Neural progenitor cell (in vitro differentiated cells): ENCODE measurements at regions not wholly inside any gene's neighbourhood (a gene's known extent, or its start where the extent isn't known, plus 50 kb on each side); places are given as distances from the start of the nearest gene placed in this dataset.

Experiments used
- DNase-seq: peaks from one replicate; pipeline ENCODE4 v3.0.0-alpha.2; 2016; ENCODE audit warnings: low spot score
- H2AFZ ChIP-seq: fragments of 200-600 bp; sonication (generic); replicated peaks from 2 replicates; pipeline ENCODE4 v1.6.1; 2016; ENCODE audit warnings: antibody characterized with exemption
- H3F3A ChIP-seq: fragments of 200-600 bp; sonication (generic); 2 replicates; pipeline ENCODE4 v1.6.1; 2016; ENCODE audit warnings: antibody characterized with exemption, low read depth
- H3K27ac ChIP-seq: fragments of 200-600 bp; sonication (generic); 2 replicates; pipeline ENCODE4 v1.5.1; 2016; ENCODE audit warnings: mild to moderate bottlenecking
- H3K27me3 ChIP-seq: fragments of 200-600 bp; sonication (generic); 2 replicates; pipeline ENCODE4 v1.6.1; 2016; ENCODE audit warnings: mild to moderate bottlenecking, moderate library complexity
- H3K36me3 ChIP-seq: fragments of 200-600 bp; sonication (generic); 2 replicates; pipeline ENCODE4 v1.5.1; 2016
- H3K4me1 ChIP-seq: fragments of 200-600 bp; sonication (generic); 2 replicates; pipeline ENCODE4 v1.6.1; 2016; ENCODE audit warnings: mixed run types
- H3K4me2 ChIP-seq: fragments of 200-600 bp; sonication (generic); 2 replicates; pipeline ENCODE4 v1.6.1; 2016
- H3K4me3 ChIP-seq: fragments of 200-600 bp; sonication (generic); 2 replicates; pipeline ENCODE4 v1.5.1; 2016
- H3K79me2 ChIP-seq: fragments of 200-600 bp; sonication (generic); 2 replicates; pipeline ENCODE4 v1.6.1; 2016; ENCODE audit warnings: low read depth
- H3K9ac ChIP-seq: fragments of 200-600 bp; sonication (generic); 2 replicates; pipeline ENCODE4 v1.6.1; 2016
- H3K9me3 ChIP-seq: fragments of 200-600 bp; sonication (generic); 2 replicates; pipeline ENCODE4 v1.5.1; 2016; ENCODE audit warnings: low read depth
- H4K20me1 ChIP-seq: fragments of 200-600 bp; sonication (generic); 2 replicates; pipeline ENCODE4 v1.6.1; 2016; ENCODE audit warnings: low read depth
- H3K27ac Mint-ChIP-seq: 3 replicates; pipeline ENCODE4 v1.8.0; 2021; ENCODE audit warnings: mixed read lengths
- H3K27me3 Mint-ChIP-seq: 2 replicates; pipeline ENCODE4 v1.8.0; 2022; ENCODE audit warnings: low read depth, mild to moderate bottlenecking, inconsistent platforms, moderate library complexity, mixed read lengths; ENCODE audit not compliant: insufficient read depth
- H3K36me3 Mint-ChIP-seq: 3 replicates; pipeline ENCODE4 v1.8.0; 2021; ENCODE audit warnings: mixed read lengths
- H3K4me1 Mint-ChIP-seq: 3 replicates; pipeline ENCODE4 v1.8.0; 2021; ENCODE audit warnings: mixed read lengths
- H3K4me3 Mint-ChIP-seq: 3 replicates; pipeline ENCODE4 v1.8.0; 2021; ENCODE audit warnings: mild to moderate bottlenecking, moderate library complexity, mixed read lengths
- H3K9me3 Mint-ChIP-seq: 3 replicates; pipeline ENCODE4 v1.8.0; 2020; ENCODE audit warnings: mixed read lengths
- CTCF ChIP-seq: fragments of 200-600 bp; sonication (generic); IDR thresholded peaks from 2 replicates; pipeline ENCODE4 v1.5.1; 2017; ENCODE audit warnings: antibody characterized with exemption, mild to moderate bottlenecking
- EZH2 ChIP-seq: fragments of 200-600 bp; sonication (generic); IDR thresholded peaks from 2 replicates; pipeline ENCODE4 v1.6.1; 2017; ENCODE audit warnings: antibody characterized with exemption, mild to moderate bottlenecking, moderate library complexity
- EZH2phosphoT487 ChIP-seq: fragments of 200-600 bp; sonication (generic); IDR thresholded peaks from 2 replicates; pipeline ENCODE4 v1.6.1; 2017; ENCODE audit warnings: antibody characterized with exemption

DNA sequence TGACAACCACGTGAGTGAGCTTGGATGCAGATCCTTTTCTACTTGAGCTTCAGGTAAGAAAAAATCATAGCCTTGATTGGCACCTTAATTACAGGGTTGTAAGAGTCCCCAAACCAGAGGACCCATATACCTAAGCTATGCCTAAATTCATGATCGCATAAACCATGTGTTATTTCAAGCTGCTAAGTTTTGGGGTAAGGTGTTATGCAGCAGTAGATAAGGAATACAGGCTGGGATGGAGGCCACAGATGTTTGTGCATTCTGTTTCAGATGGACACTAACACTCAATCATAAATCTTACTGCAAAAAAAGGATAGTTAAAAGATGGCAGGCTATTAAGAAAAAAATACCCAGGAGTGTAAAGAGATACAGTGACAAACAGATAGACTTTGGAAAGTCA is 112.3 kb downstream of the ASB9 start:
- Histone ChIP-seq H2AFZ (no peak overlapping the region), H3K27me3 (no peaks in the 10 kb centered on the region), H3K36me3 (no peaks in the 10 kb centered on the region), H3F3A (no peaks in the 10 kb centered on the region), H3K4me1 (no peaks in the 10 kb centered on the region), H3K79me2 (no peaks in the 10 kb centered on the region), H4K20me1 (no peaks in the 10 kb centered on the region), H3K27ac (no peak overlapping the region), H3K9ac (no peak overlapping the region), H3K9me3 (peaks cover 2% of the 10 kb centered on the region), H3K4me2 (no peak overlapping the region), H3K4me3 (no peak overlapping the region)
- no peaks in the 10 kb centered on the region for H3K9me3 Mint-ChIP-seq
- DNase-seq = no peak
- H3K36me3 Mint-ChIP-seq = no peaks in the 10 kb centered on the region
- no peaks in the 10 kb centered on the region for H3K4me1 Mint-ChIP-seq
- H3K4me3 Mint-ChIP-seq = no peak overlapping the region
- H3K27me3 Mint-ChIP-seq = no peaks in the 10 kb centered on the region
- no peak overlapping the region for H3K27ac Mint-ChIP-seq
- TF ChIP-seq EZH2phosphoT487 = no peak
- TF ChIP-seq EZH2 = no peak
- no peak for TF ChIP-seq CTCF

DNA sequence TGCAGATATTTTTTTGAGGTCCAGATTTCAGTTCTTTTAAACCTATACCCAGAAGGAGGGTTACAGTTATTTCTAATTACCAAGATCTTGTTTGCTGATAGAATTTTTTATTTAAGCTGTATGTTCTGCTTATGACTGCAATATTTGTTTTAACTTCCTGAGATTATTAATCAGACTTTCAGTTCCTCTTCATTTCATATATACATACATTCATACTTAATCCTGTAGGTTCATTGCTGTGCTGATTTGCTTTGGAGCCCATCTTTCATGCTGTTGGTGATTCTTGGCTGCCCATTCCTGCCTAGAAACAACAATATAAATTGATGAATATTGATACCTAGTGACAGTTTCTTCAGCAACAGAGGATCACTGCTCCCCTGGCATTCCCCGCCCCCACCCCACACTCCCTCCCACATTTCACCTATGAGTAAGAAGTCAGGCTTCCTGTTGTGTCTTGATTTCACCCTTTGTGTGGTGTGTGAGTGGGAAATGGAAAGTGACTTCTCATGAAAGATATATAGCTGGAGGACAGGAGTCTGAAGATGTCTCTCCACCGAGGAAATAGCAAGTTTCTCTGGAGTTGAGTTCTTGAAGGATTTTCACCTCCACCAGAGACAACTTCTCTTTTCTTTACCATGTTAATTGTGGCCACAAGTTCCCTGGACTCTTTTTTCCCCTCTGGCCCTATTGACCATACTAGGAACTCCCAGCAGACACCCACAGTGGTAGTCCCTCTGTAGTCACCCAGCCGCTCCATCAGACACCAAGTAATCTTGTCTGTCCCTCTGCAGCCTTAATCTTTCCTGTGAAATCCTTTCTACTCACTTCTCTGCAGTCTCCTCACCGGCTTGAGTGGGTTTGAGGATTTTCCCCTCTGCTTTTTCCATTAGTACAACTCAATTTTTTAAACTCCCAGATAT is 118.4 kb downstream of the ASB9 start:
- H3K9ac ChIP-seq = no peak overlapping the region
- no peaks in the 10 kb centered on the region for H4K20me1 ChIP-seq
- no peaks in the 10 kb centered on the region for H3F3A ChIP-seq
- TF ChIP-seq EZH2 (no peak), CTCF (no peak), EZH2phosphoT487 (no peak)
- Mint-ChIP-seq H3K4me1 (peaks cover 12% of the 10 kb centered on the region), H3K4me3 (no peak overlapping the region), H3K36me3 (no peaks in the 10 kb centered on the region), H3K9me3 (peaks cover 2% of the 10 kb centered on the region), H3K27ac (no peak overlapping the region), H3K27me3 (peaks cover 2% of the 10 kb centered on the region)
- no peak overlapping the region for H3K4me3 ChIP-seq
- no peaks in the 10 kb centered on the region for H3K4me1 ChIP-seq
- H3K79me2 ChIP-seq = no peaks in the 10 kb centered on the region
- peaks cover 2% of the 10 kb centered on the region for H3K9me3 ChIP-seq
- H3K27ac ChIP-seq = no peak overlapping the region
- no peaks in the 10 kb centered on the region for H3K27me3 ChIP-seq
- no peaks in the 10 kb centered on the region for H3K36me3 ChIP-seq
- no peak overlapping the region for H3K4me2 ChIP-seq
- no peak for DNase-seq
- no peak overlapping the region for H2AFZ ChIP-seq

DNA sequence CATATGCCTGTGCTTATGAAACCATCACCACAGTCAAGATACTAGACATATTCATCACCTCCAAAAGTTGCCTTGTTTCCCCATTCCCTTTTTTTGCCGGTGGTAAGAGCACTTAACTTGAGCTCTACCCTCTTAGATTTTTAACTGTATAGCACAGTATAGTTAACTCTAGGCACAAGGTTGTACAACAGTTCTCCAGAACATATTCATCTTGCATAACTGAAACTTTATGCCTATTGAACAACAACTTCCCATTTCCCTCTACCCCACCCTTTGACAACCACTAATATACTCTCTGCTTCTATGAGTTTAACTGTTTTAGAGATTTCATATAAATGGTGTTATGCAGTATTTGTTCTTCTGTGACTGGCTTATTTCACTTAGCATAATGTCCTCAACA is 119.3 kb downstream of the ASB9 start:
- Mint-ChIP-seq H3K9me3 (peaks cover 2% of the 10 kb centered on the region), H3K27ac (no peak overlapping the region), H3K4me3 (no peak overlapping the region), H3K27me3 (peaks cover 2% of the 10 kb centered on the region), H3K4me1 (peaks cover 12% of the 10 kb centered on the region), H3K36me3 (no peaks in the 10 kb centered on the region)
- Histone ChIP-seq H3K4me1 (no peaks in the 10 kb centered on the region), H3K4me3 (no peak overlapping the region), H3K9ac (no peak overlapping the region), H3K4me2 (no peak overlapping the region), H4K20me1 (no peaks in the 10 kb centered on the region), H3K27me3 (no peaks in the 10 kb centered on the region), H3K36me3 (no peaks in the 10 kb centered on the region), H3K27ac (no peak overlapping the region), H2AFZ (no peak overlapping the region), H3F3A (no peaks in the 10 kb centered on the region), H3K9me3 (peaks cover 5% of the 10 kb centered on the region), H3K79me2 (no peaks in the 10 kb centered on the region)
- TF ChIP-seq EZH2phosphoT487 = no peak
- TF ChIP-seq CTCF = no peak
- no peak for TF ChIP-seq EZH2
- no peak for DNase-seq
